ENCODE measurements at regions not wholly inside any gene's neighbourhood (a gene's known extent, or its start where the extent isn't known, plus 50 kb on each side); places are given as distances from the start of the nearest gene placed in this dataset.

DNA sequence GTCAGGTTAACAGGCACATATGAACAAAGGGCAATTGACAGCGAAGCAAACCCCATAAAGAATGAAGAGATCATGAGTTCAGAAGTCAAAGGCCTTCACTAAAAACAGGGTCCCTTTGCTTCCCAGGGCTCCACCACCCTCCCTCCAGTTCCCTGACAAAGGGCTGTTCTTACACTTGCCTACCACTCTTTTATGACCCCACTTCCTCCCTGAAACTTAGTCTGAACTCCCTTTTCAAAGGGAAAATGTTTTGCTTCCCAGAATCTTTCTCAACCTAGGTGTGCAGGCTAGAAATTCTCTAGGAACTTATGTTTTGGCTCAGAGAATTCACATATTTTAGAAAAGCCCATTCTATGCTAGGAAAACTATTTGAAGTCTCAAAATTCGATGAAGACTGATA lies 86.0 kb upstream of the ITGA4 start:
- TF ChIP-seq EZH2 (IDR thresholded peaks at IDR 0.05): no peak
- TF ChIP-seq CTCF (IDR thresholded peaks at IDR 0.05): no peak
- TF ChIP-seq EZH2phosphoT487 (IDR thresholded peaks at IDR 0.05): no peak

Data from neural progenitor cell (in vitro differentiated cells).